Neural cell (in vitro differentiated cells): ENCODE measurements at regions not wholly inside any gene's neighbourhood (a gene's known extent, or its start where the extent isn't known, plus 50 kb on each side); places are given as distances from the start of the nearest gene placed in this dataset.

Experiments
- H2AFZ ChIP-seq: fragments of 200-600, 300-800 bp; sonication (generic), shearing (Covaris generic); 2 replicates; pipeline ENCODE4 v1.6.0; 2014; ENCODE audit warnings: low read depth, mild to moderate bottlenecking, antibody characterized with exemption, low read length, moderate library complexity
- H3F3A ChIP-seq: fragments of 200-600 bp; shearing (Covaris generic); 2 replicates; pipeline ENCODE4 v1.6.1; 2016; ENCODE audit warnings: mild to moderate bottlenecking, moderate library complexity, mixed read lengths, antibody characterized with exemption, low read length; ENCODE audit not compliant: insufficient read depth, poor library complexity, severe bottlenecking
- H3K27ac ChIP-seq: fragments of 200-600, 300-800 bp; sonication (generic), shearing (Covaris generic); 2 replicates; pipeline ENCODE4 v1.5.1; 2014; ENCODE audit warnings: mild to moderate bottlenecking, low read length, moderate library complexity
- H3K27me3 ChIP-seq: fragments of 300-800, 200-600 bp; sonication (generic), shearing (Covaris generic); 2 replicates; pipeline ENCODE4 v1.6.0; 2014; ENCODE audit warnings: mild to moderate bottlenecking, low read depth, low read length, moderate library complexity; ENCODE audit not compliant: insufficient read depth
- H3K36me3 ChIP-seq: fragments of 300-800, 200-600 bp; sonication (generic), shearing (Covaris generic); 2 replicates; pipeline ENCODE4 v1.5.1; 2014; ENCODE audit warnings: mild to moderate bottlenecking, antibody characterized with exemption, low read length, moderate library complexity; ENCODE audit not compliant: insufficient read depth
- H3K4me2 ChIP-seq: fragments of 300-800, 200-600 bp; sonication (generic), shearing (Covaris generic); 2 replicates; pipeline ENCODE4 v1.6.0; 2014; ENCODE audit warnings: mild to moderate bottlenecking, low read length
- H3K4me3 ChIP-seq: fragments of 300-800, 200-600 bp; sonication (generic), shearing (Covaris generic); 2 replicates; pipeline ENCODE4 v1.5.1; 2014; ENCODE audit warnings: mild to moderate bottlenecking, low read length, moderate library complexity
- H3K79me2 ChIP-seq: fragments of 200-600 bp; shearing (Covaris generic); replicated peaks from 2 replicates; pipeline ENCODE4 v1.6.0; 2014; ENCODE audit warnings: mild to moderate bottlenecking, low read length, moderate library complexity; ENCODE audit not compliant: insufficient read depth
- H3K9ac ChIP-seq: fragments of 300-800, 200-600 bp; sonication (generic), shearing (Covaris generic); 2 replicates; pipeline ENCODE4 v1.6.1; 2016; ENCODE audit warnings: mild to moderate bottlenecking, low read length, mixed read lengths
- H3K9me2 ChIP-seq: fragments of 200-600 bp; shearing (Covaris generic); 2 replicates; pipeline ENCODE4 v1.6.1; 2016; ENCODE audit warnings: mild to moderate bottlenecking, low read length, mixed read lengths; ENCODE audit not compliant: insufficient read depth
- H3K9me3 ChIP-seq: fragments of 200-600, 300-800 bp; sonication (generic), shearing (Covaris generic); 2 replicates; pipeline ENCODE4 v1.6.1; 2016; ENCODE audit warnings: mild to moderate bottlenecking, mixed run types, low read length, moderate library complexity, mixed read lengths
- H4K20me1 ChIP-seq: fragments of 200-600 bp; shearing (Covaris generic); 2 replicates; pipeline ENCODE4 v1.6.1; 2016; ENCODE audit warnings: mild to moderate bottlenecking, mixed run types; ENCODE audit not compliant: insufficient read depth
- CTCF ChIP-seq: fragments of 450-650 bp; IDR thresholded peaks from 2 replicates; pipeline ENCODE4 v1.5.1; 2014; ENCODE audit warnings: antibody characterized with exemption, mild to moderate bottlenecking, moderate library complexity; ENCODE audit not compliant: poor library complexity, severe bottlenecking
- EP300 ChIP-seq: fragments of 450-650 bp; conservative IDR thresholded peaks from 2 replicates; pipeline ENCODE4 v1.6.1; 2014; ENCODE audit warnings: antibody characterized with exemption, mild to moderate bottlenecking, moderate library complexity; ENCODE audit not compliant: poor library complexity, severe bottlenecking
- EZH2 ChIP-seq: fragments of 200-600, 300-800 bp; shearing (Covaris generic), sonication (generic); IDR thresholded peaks from 2 replicates; pipeline ENCODE4 v1.6.1; 2014; ENCODE audit warnings: antibody characterized with exemption, low read length, borderline replicate concordance, mild to moderate bottlenecking; ENCODE audit not compliant: insufficient read depth, poor library complexity, severe bottlenecking
- MXI1 ChIP-seq: fragments of 450-650 bp; conservative IDR thresholded peaks from 2 replicates; pipeline ENCODE4 v1.6.1; 2014; ENCODE audit warnings: antibody characterized with exemption, mild to moderate bottlenecking; ENCODE audit not compliant: poor library complexity, severe bottlenecking
- POLR2AphosphoS5 ChIP-seq: IDR thresholded peaks from 2 replicates; pipeline ENCODE4 v1.6.1; 2012
- RAD21 ChIP-seq: fragments of 450-650 bp; conservative IDR thresholded peaks from 2 replicates; pipeline ENCODE4 v1.6.1; 2014; ENCODE audit warnings: antibody characterized with exemption, mild to moderate bottlenecking, moderate library complexity
- REST ChIP-seq: IDR thresholded peaks from 2 replicates; pipeline ENCODE4 v1.6.1; 2012; ENCODE audit warnings: borderline replicate concordance
- SMC3 ChIP-seq: fragments of 450-650 bp; conservative IDR thresholded peaks from 2 replicates; pipeline ENCODE4 v1.6.1; 2014; ENCODE audit warnings: antibody characterized with exemption, mild to moderate bottlenecking, moderate library complexity; ENCODE audit not compliant: poor library complexity
- TAF1 ChIP-seq: IDR thresholded peaks from 2 replicates; pipeline ENCODE4 v1.6.1; 2012; ENCODE audit warnings: low read depth

- H3K36me3 ChIP-seq, result no peaks in the 10 kb centered on the region
- H4K20me1 ChIP-seq, result no peaks in the 10 kb centered on the region
- H3F3A ChIP-seq, result no peaks in the 10 kb centered on the region
- no peak overlapping the region for H2AFZ ChIP-seq
- no peak overlapping the region for H3K27ac ChIP-seq
- no peaks in the 10 kb centered on the region for H3K9me2 ChIP-seq
- no peaks in the 10 kb centered on the region for H3K9me3 ChIP-seq
- H3K4me3 ChIP-seq, result no peak overlapping the region
- no peak for TF ChIP-seq EP300
- no peak for TF ChIP-seq TAF1
- no peak overlapping the region for H3K4me2 ChIP-seq
- no peaks in the 10 kb centered on the region for H3K27me3 ChIP-seq
- no peak overlapping the region for H3K9ac ChIP-seq
- H3K79me2 ChIP-seq, result no peaks in the 10 kb centered on the region
These were observed 68.6 kb downstream of the NRN1 start for GRCh38 chr6:5937936-5938706.

- no peak overlapping the region for H3K9ac ChIP-seq
- no peaks in the 10 kb centered on the region for H3K9me3 ChIP-seq
- H3K27me3 ChIP-seq, result no peaks in the 10 kb centered on the region
- H3K36me3 ChIP-seq, result no peaks in the 10 kb centered on the region
- H4K20me1 ChIP-seq, result no peaks in the 10 kb centered on the region
- H3K4me2 ChIP-seq, result no peak overlapping the region
- H3K4me3 ChIP-seq, result no peak overlapping the region
- H2AFZ ChIP-seq, result no peak overlapping the region
- no peaks in the 10 kb centered on the region for H3K79me2 ChIP-seq
- no peaks in the 10 kb centered on the region for H3K9me2 ChIP-seq
- no peaks in the 10 kb centered on the region for H3F3A ChIP-seq
- no peak overlapping the region for H3K27ac ChIP-seq
- TF ChIP-seq SMC3 (no peak), POLR2AphosphoS5 (no peak), RAD21 (no peak), EZH2 (no peak), MXI1 (no peak), CTCF (no peak), EP300 (no peak), TAF1 (no peak), REST (no peak)
These were observed 69.4 kb downstream of the NRN1 start for GRCh38 chr6:5937169-5937909.
